ENCODE measurements at regions not wholly inside any gene's neighbourhood (a gene's known extent, or its start where the extent isn't known, plus 50 kb on each side); places are given as distances from the start of the nearest gene placed in this dataset.

DNA sequence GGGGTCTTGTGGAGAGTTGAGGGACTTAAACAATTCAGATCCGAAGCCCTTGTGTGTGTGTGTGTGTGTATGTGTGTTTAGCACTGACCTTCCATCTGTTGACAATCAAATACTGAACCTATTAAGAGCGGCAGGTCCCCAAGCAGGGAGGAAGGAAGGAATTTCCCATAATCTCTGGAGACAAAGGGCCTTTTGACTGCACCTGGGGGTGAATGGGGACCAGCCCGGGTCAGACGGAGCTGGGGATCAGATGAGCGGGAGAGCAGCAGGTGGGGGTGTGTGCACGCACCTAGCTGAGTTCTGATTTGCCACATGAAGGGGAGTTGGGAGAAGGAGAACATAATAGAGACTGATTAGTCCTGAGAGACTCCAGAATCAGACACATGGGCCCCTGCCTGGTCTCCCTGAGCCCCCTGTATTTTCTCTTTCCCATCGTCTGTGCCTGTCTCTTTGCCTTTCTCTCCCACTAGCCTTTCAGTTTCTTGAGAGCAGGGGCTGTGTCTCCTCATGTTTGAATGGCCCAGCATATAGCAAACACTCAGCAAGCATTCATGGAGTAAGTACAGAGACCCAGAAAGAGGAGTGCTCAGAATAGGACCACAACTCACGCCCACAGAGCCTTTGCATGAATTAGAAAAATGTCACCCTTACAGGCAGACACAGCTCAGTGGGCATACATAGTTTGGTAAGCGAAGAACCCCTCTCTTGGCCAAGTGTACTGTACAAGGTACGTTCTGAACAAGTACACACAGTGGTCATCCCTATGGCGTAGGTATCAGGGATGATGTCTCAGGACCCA lies 288.3 kb upstream of the HABP2 start:
- DNase-seq (ENCODE audit: low spot score) (peak; percentile 44), ATAC-seq (peak; percentile 88)
- no peak overlapping the region for H3K4me3 ChIP-seq
- no peaks in the 10 kb centered on the region for H3K36me3 ChIP-seq (ENCODE audit: insufficient read depth)
- Mint-ChIP-seq H3K27ac (no peak overlapping the region), H3K9me3 (no peaks in the 10 kb centered on the region), H3K4me1 (peaks cover 24% of the 10 kb centered on the region), H3K27me3 (ENCODE audit: insufficient read depth, low read depth, poor library complexity) (peaks cover 2% of the 10 kb centered on the region), H3K4me3 (no peak overlapping the region), H3K36me3 (ENCODE audit: low read depth) (no peaks in the 10 kb centered on the region)
- 0 out of 2 replicates have a peak overlapping the region, but pooled peaks have one; percentile 51 for H3K4me2 ChIP-seq
- H4K20me1 ChIP-seq (replicated peaks; ENCODE audit: insufficient read depth): no peaks in the 10 kb centered on the region
- H3F3A ChIP-seq (replicated peaks; ENCODE audit: low read depth): no peaks in the 10 kb centered on the region
- peaks cover 5% of the 10 kb centered on the region; the same call in 1 of the 2 replicates for H3K4me1 ChIP-seq (ENCODE audit: insufficient read depth)
- no peaks in the 10 kb centered on the region for H3K9me2 ChIP-seq (ENCODE audit: insufficient read depth)
- H3K27ac ChIP-seq (ENCODE audit: low read depth): no peak overlapping the region
- no peak for TF ChIP-seq JUNB (IDR thresholded peaks at IDR 0.05; ENCODE audit: unreplicated experiment)
- TF ChIP-seq EZH2 (IDR thresholded peaks at IDR 0.05; ENCODE audit: low read depth, unreplicated experiment): no peak
- TF ChIP-seq, protein P1, sequence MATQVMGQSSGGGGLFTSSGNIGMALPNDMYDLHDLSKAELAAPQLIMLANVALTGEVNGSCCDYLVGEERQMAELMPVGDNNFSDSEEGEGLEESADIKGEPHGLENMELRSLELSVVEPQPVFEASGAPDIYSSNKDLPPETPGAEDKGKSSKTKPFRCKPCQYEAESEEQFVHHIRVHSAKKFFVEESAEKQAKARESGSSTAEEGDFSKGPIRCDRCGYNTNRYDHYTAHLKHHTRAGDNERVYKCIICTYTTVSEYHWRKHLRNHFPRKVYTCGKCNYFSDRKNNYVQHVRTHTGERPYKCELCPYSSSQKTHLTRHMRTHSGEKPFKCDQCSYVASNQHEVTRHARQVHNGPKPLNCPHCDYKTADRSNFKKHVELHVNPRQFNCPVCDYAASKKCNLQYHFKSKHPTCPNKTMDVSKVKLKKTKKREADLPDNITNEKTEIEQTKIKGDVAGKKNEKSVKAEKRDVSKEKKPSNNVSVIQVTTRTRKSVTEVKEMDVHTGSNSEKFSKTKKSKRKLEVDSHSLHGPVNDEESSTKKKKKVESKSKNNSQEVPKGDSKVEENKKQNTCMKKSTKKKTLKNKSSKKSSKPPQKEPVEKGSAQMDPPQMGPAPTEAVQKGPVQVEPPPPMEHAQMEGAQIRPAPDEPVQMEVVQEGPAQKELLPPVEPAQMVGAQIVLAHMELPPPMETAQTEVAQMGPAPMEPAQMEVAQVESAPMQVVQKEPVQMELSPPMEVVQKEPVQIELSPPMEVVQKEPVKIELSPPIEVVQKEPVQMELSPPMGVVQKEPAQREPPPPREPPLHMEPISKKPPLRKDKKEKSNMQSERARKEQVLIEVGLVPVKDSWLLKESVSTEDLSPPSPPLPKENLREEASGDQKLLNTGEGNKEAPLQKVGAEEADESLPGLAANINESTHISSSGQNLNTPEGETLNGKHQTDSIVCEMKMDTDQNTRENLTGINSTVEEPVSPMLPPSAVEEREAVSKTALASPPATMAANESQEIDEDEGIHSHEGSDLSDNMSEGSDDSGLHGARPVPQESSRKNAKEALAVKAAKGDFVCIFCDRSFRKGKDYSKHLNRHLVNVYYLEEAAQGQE (IDR thresholded peaks at IDR 0.05; ENCODE audit: unreplicated experiment): no peak
- no peak for TF ChIP-seq CREB1 (CRISPR knock-in tag; IDR thresholded peaks at IDR 0.05; ENCODE audit: low read depth)
- no peak for TF ChIP-seq POLR2AphosphoS5 (IDR thresholded peaks at IDR 0.05; ENCODE audit: low read depth)
- no peak for TF ChIP-seq EZH2phosphoT487 (IDR thresholded peaks at IDR 0.05; ENCODE audit: unreplicated experiment)
- TF ChIP-seq STAT1 (IDR thresholded peaks at IDR 0.05; ENCODE audit: unreplicated experiment): no peak
- TF ChIP-seq NANOG (IDR thresholded peaks at IDR 0.05; ENCODE audit: borderline replicate concordance): no peak
- no peaks in the 10 kb centered on the region for H3K79me2 ChIP-seq (replicated peaks; ENCODE audit: insufficient read depth)
- no peaks in the 10 kb centered on the region for H3K27me3 ChIP-seq (ENCODE audit: insufficient read depth)
- H2AFZ ChIP-seq: peak overlapping the region; percentile 6; the same call in 1 of the 2 replicates

DNA sequence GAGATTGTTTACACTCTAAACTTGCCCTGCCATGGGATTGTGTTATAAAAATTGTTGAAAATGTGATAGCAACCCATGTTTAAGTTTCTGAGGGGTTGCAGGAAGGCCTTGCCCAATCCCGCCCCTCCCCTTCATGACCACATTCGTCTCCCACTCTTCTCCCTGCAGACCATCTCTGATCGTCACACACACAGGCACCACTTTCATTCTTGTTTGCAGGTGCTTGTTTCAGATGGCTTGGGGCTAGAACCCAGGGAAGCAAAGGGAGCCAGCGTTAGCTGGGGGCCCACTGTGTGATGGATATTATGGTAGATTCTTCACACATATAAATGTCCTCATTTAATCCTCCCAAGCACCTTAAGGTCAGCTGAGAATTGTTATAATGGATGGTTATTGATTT lies 286.7 kb upstream of the HABP2 start:
- Histone ChIP-seq H3K9me2 (ENCODE audit: insufficient read depth) (0 out of 2 replicates have a peak, but pooled peaks cover 4% of the 10 kb centered on the region), H3K4me1 (ENCODE audit: insufficient read depth) (peaks cover 6% of the 10 kb centered on the region; the same call in 1 of the 2 replicates), H3K27ac (ENCODE audit: low read depth) (no peak overlapping the region), H3F3A (replicated peaks; ENCODE audit: low read depth) (no peaks in the 10 kb centered on the region), H4K20me1 (replicated peaks; ENCODE audit: insufficient read depth) (no peaks in the 10 kb centered on the region), H3K36me3 (ENCODE audit: insufficient read depth) (no peaks in the 10 kb centered on the region), H3K79me2 (replicated peaks; ENCODE audit: insufficient read depth) (no peaks in the 10 kb centered on the region), H3K4me3 (no peak overlapping the region), H2AFZ (no peak overlapping the region), H3K27me3 (ENCODE audit: insufficient read depth) (no peaks in the 10 kb centered on the region), H3K4me2 (no peak overlapping the region)
- Mint-ChIP-seq H3K27ac (no peak overlapping the region), H3K4me3 (no peak overlapping the region), H3K4me1 (peaks cover 22% of the 10 kb centered on the region), H3K27me3 (ENCODE audit: insufficient read depth, low read depth, poor library complexity) (peaks cover 2% of the 10 kb centered on the region), H3K9me3 (no peaks in the 10 kb centered on the region), H3K36me3 (ENCODE audit: low read depth) (no peaks in the 10 kb centered on the region)
- no peak for ATAC-seq
- DNase-seq (ENCODE audit: low spot score): no peak
- TF ChIP-seq, protein P1 (IDR thresholded peaks at IDR 0.05; ENCODE audit: unreplicated experiment): no peak
- no peak for TF ChIP-seq ZNF331 (CRISPR knock-in tag; IDR thresholded peaks at IDR 0.05; ENCODE audit: low read depth)
- no peak for TF ChIP-seq EZH2phosphoT487 (IDR thresholded peaks at IDR 0.05; ENCODE audit: unreplicated experiment)
- TF ChIP-seq EZH2 (IDR thresholded peaks at IDR 0.05; ENCODE audit: low read depth, unreplicated experiment): no peak
- TF ChIP-seq POLR2AphosphoS5 (IDR thresholded peaks at IDR 0.05; ENCODE audit: low read depth): no peak
- TF ChIP-seq ZNF114 (CRISPR knock-in tag; IDR thresholded peaks at IDR 0.05): no peak
- no peak for TF ChIP-seq CREB1 (CRISPR knock-in tag; IDR thresholded peaks at IDR 0.05; ENCODE audit: low read depth)
- no peak for TF ChIP-seq STAT1 (IDR thresholded peaks at IDR 0.05; ENCODE audit: unreplicated experiment)
- TF ChIP-seq, protein P2, sequence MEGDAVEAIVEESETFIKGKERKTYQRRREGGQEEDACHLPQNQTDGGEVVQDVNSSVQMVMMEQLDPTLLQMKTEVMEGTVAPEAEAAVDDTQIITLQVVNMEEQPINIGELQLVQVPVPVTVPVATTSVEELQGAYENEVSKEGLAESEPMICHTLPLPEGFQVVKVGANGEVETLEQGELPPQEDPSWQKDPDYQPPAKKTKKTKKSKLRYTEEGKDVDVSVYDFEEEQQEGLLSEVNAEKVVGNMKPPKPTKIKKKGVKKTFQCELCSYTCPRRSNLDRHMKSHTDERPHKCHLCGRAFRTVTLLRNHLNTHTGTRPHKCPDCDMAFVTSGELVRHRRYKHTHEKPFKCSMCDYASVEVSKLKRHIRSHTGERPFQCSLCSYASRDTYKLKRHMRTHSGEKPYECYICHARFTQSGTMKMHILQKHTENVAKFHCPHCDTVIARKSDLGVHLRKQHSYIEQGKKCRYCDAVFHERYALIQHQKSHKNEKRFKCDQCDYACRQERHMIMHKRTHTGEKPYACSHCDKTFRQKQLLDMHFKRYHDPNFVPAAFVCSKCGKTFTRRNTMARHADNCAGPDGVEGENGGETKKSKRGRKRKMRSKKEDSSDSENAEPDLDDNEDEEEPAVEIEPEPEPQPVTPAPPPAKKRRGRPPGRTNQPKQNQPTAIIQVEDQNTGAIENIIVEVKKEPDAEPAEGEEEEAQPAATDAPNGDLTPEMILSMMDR (conservative IDR thresholded peaks at IDR 0.05; ENCODE audit: low read depth in 2 of 2): no peak
